ENCODE measurements at regions not wholly inside any gene's neighbourhood (a gene's known extent, or its start where the extent isn't known, plus 50 kb on each side); places are given as distances from the start of the nearest gene placed in this dataset.
"Not testable (repeated sequence)": the region's sequence is repeated elsewhere in the genome, so short reads cannot be mapped to it uniquely, and the experiment has no call there.

DNA sequence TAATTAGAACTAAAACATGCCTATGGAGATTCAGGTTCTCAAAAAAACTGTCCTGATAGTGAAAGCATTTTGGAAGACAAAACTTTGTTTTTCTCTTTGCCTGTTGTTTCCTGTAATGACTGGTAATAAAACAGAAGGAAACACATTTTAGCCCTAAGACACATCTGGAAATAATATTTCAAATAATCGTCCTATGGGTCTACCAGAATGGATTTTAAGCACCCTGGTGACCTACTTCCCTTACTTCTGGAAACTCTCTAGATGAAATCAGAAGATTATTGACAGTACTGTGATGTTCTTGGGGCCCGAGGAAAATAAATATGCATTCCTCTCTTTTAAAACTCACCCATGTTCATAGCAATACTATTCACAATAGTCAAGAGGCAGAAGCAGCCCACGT, 110.1 kb upstream of the TLE4 start:
- DNase-seq (ENCODE audit: low spot score), result no peak

DNA sequence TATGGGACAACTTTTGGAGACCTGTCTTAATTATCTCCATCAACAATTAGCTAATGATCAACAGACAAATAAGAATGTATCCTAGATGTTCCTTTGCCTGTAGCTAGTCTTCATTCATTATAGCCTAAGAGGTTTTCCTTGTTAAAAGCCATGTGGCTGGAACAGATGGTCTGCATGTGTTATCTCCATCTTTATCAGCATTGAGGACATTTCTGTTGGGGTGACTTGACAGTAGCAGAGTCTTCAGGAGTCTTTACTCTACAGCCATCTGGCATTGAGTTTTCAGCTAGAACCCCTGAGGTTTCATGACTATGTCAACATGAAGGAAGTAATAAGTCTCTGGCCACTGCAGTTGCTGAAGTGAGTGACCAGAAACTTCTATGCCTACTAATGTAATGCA, 106.6 kb upstream of the TLE4 start:
- no peak for DNase-seq (ENCODE audit: low spot score)

GRCh38 chr9:79469164-79469563, 102.6 kb upstream of the TLE4 start:
- no peak for DNase-seq (ENCODE audit: low spot score)

GRCh38 chr9:79470954-79471353, 100.8 kb upstream of the TLE4 start:
- DNase-seq (ENCODE audit: low spot score), result no peak

DNA sequence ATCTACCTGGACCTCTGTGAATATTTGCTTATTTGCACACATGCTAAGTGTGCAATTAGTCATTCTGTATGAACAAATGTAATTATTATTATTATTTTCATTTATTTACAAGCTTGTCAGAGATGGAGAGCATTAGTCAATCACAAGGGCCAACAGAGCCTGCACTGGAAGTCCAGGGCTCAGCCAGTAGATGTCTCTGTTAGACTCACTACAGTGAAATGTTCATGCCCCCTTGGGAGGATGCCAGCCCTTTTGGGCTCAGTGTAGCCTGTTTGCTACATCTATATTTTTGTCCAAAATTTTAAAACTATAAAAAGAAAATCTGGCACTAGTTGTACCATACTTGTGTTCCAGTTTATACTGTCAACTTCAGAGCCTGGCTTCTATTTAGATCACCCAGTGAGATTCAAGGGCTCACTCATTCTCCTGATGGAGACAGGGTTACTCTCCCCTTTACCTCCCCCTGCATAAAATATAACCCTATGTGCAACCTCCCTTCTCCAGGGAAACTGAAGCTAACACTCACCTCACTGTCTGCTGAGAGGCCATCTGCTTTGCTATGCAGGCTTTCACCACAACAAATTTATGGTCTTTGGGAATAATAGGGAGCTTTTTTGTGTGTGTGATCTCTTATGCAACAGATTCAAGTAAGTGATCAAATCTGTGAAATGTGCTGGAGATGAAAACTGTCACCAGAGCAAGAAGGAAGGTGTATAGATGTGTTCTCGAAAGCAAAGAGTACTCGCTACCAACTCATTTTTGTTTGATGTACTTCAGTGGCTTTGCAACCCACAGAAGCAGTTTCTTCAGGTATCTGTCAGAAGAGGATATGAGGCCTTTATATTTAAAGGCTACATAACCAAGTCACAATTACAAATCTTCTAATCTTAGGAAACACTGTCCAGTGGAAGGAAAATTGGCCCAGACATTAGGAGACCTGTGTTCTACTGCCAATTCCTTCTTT, 99.9 kb upstream of the TLE4 start:
- no peak for DNase-seq (ENCODE audit: low spot score)

GRCh38 chr9:79473704-79474103, 98.1 kb upstream of the TLE4 start:
- DNase-seq (ENCODE audit: low spot score), result no peak

GRCh38 chr9:79477241-79477840, 94.4 kb upstream of the TLE4 start:
- DNase-seq (ENCODE audit: low spot score), result no peak

DNA sequence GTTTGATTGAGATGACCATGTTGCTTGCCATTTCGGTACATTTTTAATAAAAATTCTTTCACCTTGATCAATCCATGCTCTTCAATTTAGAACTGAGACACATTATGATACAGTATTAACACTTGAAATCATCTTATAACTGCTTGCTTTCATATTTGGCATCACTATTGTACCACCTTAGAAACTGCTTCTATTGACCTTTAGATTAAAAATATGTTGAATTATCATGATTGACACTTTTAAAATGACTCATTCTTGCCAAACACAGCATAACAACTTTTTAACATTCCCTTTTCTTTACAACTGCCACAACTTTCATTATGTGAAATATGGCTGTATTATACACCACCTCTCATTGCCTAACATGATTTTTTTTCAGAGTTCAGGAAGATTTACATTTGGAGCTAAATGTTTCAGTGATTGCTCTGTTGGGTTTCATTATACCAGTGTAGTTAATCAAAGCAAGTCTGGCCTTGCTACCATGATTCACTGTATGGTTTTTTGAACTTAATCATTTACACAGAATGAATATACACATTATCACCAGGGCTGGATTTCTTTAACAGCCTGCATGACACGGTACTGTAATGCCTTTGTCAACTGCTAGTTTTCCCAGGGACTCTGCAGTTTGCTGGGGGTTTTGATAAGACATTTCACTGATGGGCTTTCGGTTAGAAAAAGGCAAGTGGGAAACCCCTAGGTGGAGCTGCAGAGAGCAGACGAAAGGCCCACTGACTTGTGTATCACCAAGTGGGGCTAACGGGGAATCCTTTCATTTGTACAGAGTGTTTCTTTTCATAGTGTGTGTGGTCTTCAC, 93.6 kb upstream of the TLE4 start:
- peak; percentile 28 for DNase-seq (ENCODE audit: low spot score)

GRCh38 chr9:79480639-79481038, 91.1 kb upstream of the TLE4 start:
- no peak for DNase-seq (ENCODE audit: low spot score)

GRCh38 chr9:79481846-79482477, 89.8 kb upstream of the TLE4 start:
- no peak for DNase-seq (ENCODE audit: low spot score)

- no peak for DNase-seq (ENCODE audit: low spot score)
Observed at GRCh38 chr9:79485258-79485657, 86.5 kb upstream of the TLE4 start.

- DNase-seq (ENCODE audit: low spot score), result no peak
Observed at GRCh38 chr9:79489261-79490000, 82.3 kb upstream of the TLE4 start.

GRCh38 chr9:79490657-79491248, 81.0 kb upstream of the TLE4 start:
- no peak for DNase-seq (ENCODE audit: low spot score)

DNA sequence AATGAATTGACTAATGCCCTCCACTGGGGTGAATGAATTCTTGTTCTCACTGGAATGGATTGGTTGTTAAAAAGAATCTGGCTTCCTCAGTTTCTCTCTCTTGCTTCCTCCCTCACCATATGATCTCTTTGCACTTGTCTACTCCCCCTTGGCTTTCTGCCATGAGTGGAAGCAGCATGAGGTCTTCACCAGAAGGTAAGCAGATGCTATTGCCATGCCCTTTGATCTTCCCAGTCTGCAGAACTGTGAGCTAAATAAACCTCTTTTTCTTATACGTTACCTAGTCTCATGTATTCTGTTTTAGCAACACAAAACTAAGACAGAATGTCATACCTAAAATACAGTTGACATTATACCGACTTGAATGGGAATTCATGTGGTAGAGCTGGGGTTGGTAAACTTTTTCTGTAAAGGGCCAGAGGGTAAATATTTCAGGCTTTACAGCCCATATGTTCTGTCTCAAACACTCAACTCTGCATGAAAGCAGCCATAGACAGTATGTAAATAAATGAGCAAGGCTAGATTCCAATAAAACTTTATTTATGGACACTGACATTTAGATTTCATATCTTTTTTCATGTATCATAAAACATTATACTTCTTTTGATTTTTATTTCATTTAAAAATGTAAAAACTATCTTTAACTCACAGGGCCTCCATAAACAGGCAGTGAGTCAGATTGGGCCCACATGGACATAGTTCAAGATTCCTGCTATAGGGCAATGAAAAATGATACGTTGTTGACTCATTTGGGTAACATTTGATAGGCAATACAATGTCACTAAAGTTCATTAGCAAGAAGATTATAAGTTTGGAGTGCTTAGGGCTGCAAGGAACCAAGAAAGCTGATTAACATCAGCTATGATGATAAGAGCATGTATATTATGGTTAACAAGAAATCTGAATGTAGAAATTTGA, 79.4 kb upstream of the TLE4 start:
- DNase-seq (ENCODE audit: low spot score), result no peak

DNA sequence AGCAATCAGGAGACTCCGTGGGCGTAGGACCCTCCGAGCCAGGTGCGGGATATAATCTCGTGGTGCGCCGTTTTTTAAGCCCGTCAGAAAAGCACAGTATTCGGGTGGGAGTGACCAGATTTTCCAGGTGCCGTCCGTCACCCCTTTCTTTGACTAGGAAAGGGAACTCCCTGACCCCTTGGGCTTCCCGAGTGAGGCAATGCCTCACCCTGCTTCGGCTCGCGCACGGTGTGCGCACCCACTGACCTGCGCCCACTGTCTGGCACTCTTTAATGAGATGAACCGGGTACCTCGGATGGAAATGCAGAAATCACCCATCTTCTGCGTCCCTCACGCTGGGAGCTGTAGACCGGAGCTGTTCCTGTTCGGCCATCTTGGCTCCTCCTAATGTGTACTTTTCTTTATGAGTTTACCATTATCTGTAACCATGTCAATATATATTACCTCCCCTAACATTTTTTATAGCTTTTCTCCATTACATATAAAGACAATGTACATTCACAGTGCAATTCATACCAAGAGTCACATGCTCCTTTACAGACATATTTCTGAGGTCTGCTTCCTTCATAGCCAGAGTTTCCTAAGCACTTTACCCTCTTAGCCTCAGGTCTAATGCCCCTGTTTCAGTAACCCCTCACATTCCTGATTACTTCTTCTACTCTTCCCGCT, 71.4 kb upstream of the TLE4 start:
- DNase-seq (ENCODE audit: low spot score), result not testable (repeated sequence)

- no peak for DNase-seq (ENCODE audit: low spot score)
Observed at GRCh38 chr9:79501546-79501945, 70.2 kb upstream of the TLE4 start.

GRCh38 chr9:79507801-79508200, 64.0 kb upstream of the TLE4 start:
- DNase-seq (ENCODE audit: low spot score), result no peak

DNA sequence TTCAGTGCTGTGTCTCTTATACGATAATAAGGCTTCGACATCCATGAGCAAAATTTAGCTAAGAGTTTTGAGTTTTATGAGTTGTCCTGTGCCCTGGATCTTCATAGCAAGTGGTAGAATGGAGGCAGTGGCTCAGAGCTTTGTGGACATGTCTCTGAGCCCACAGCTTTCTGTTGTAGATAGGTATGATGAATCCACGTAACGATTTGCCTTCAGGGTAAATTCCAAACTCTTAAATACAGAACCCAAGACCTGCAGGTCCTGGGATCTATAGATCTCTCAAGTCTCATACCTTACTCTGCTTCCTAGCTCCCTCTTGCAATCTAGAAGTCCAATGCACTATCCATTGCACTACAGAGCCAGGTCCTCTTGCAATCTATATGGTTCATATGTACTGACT, 59.5 kb upstream of the TLE4 start:
- no peak for DNase-seq (ENCODE audit: low spot score)
